ENCODE measurements at regions not wholly inside any gene's neighbourhood (a gene's known extent, or its start where the extent isn't known, plus 50 kb on each side); places are given as distances from the start of the nearest gene placed in this dataset.

DNA sequence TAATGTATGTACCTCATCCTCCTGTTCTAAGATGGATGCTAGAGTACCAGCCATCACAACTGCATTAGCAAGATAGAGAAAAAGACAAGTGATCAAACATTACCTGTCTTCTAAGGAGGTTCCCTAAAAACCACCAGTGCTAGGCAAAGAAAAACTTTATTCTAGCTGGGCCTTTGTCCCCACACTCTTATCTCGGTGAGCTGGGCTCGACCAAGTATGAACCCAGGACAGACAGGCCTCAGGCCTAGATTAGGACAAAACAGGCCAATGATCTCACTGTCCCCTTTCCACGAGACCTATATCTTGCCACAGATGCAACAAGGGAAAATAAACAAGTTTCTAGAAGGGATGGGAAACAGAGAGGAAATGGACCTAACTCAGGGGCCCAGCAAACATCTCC is 127.6 kb upstream of the PKDCC start:
- no peak for TF ChIP-seq POLR2AphosphoS5 (IDR thresholded peaks at IDR 0.05)
- TF ChIP-seq, protein P1, sequence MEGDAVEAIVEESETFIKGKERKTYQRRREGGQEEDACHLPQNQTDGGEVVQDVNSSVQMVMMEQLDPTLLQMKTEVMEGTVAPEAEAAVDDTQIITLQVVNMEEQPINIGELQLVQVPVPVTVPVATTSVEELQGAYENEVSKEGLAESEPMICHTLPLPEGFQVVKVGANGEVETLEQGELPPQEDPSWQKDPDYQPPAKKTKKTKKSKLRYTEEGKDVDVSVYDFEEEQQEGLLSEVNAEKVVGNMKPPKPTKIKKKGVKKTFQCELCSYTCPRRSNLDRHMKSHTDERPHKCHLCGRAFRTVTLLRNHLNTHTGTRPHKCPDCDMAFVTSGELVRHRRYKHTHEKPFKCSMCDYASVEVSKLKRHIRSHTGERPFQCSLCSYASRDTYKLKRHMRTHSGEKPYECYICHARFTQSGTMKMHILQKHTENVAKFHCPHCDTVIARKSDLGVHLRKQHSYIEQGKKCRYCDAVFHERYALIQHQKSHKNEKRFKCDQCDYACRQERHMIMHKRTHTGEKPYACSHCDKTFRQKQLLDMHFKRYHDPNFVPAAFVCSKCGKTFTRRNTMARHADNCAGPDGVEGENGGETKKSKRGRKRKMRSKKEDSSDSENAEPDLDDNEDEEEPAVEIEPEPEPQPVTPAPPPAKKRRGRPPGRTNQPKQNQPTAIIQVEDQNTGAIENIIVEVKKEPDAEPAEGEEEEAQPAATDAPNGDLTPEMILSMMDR (IDR thresholded peaks at IDR 0.05), result no peak
- TF ChIP-seq EP300 (IDR thresholded peaks at IDR 0.05), result no peak

Measured in stomach (tissue), 4 donors.